H9 (cell line): ENCODE measurements at regions not wholly inside any gene's neighbourhood (a gene's known extent, or its start where the extent isn't known, plus 50 kb on each side); places are given as distances from the start of the nearest gene placed in this dataset.

Experiments
- DNase-seq: peaks from one replicate; pipeline ENCODE4 v3.0.0-alpha.2; 2017
- H2AFZ ChIP-seq: one replicate; pipeline ENCODE4 v1.6.1; 2013; ENCODE audit warnings: mild to moderate bottlenecking, low read length, control low read depth, moderate library complexity
- H2AK5ac ChIP-seq: 2 replicates; pipeline ENCODE4 v1.6.1; 2013; ENCODE audit warnings: low read length, control low read depth, mixed read lengths; ENCODE audit not compliant: insufficient read length
- H2BK120ac ChIP-seq: one replicate; pipeline ENCODE4 v1.6.1; 2013; ENCODE audit warnings: low read depth, mild to moderate bottlenecking, low read length, control low read depth, inconsistent platforms; ENCODE audit not compliant: poor library complexity, severe bottlenecking
- H2BK12ac ChIP-seq: 2 replicates; pipeline ENCODE4 v1.6.1; 2013; ENCODE audit warnings: low read length, control low read depth, mixed read lengths, low read depth; ENCODE audit not compliant: insufficient read length
- H2BK15ac ChIP-seq: 2 replicates; pipeline ENCODE4 v1.6.1; 2013; ENCODE audit warnings: low read depth, low read length, control low read depth
- H2BK20ac ChIP-seq: one replicate; pipeline ENCODE4 v1.6.1; 2013; ENCODE audit warnings: low read depth, mild to moderate bottlenecking, low read length, control low read depth, inconsistent platforms; ENCODE audit not compliant: poor library complexity, severe bottlenecking
- H2BK5ac ChIP-seq: 2 replicates; pipeline ENCODE4 v1.6.1; 2013; ENCODE audit warnings: low read length, control low read depth, mixed read lengths; ENCODE audit not compliant: insufficient read length
- H3K14ac ChIP-seq: 2 replicates; pipeline ENCODE4 v1.6.1; 2013; ENCODE audit warnings: low read length, control low read depth; ENCODE audit not compliant: insufficient read depth
- H3K18ac ChIP-seq: 2 replicates; pipeline ENCODE4 v1.6.1; 2013; ENCODE audit warnings: low read depth, mild to moderate bottlenecking, mixed read lengths, low read length, control low read depth; ENCODE audit not compliant: insufficient read length
- H3K23ac ChIP-seq: 2 replicates; pipeline ENCODE4 v1.6.1; 2013; ENCODE audit warnings: low read length, control low read depth, mixed read lengths, low read depth; ENCODE audit not compliant: insufficient read length
- H3K23me2 ChIP-seq: 2 replicates; pipeline ENCODE4 v1.6.1; 2013; ENCODE audit warnings: low read depth, mild to moderate bottlenecking, mixed read lengths, low read length, control low read depth; ENCODE audit not compliant: insufficient read length, poor library complexity, severe bottlenecking
- H3K27ac ChIP-seq: 2 replicates; pipeline ENCODE4 v1.5.1; 2013; ENCODE audit warnings: low read length, control low read depth, mixed read lengths, low read depth; ENCODE audit not compliant: insufficient read length
- H3K27me3 ChIP-seq: 2 replicates; pipeline ENCODE4 v1.6.1; 2013; ENCODE audit warnings: low read length, control low read depth, inconsistent platforms; ENCODE audit not compliant: insufficient read depth
- H3K4ac ChIP-seq: 2 replicates; pipeline ENCODE4 v1.6.1; 2013; ENCODE audit warnings: low read depth, mild to moderate bottlenecking, control low read depth, inconsistent platforms, low read length, moderate library complexity
- H3K4me1 ChIP-seq: 2 replicates; pipeline ENCODE4 v1.6.1; 2013; ENCODE audit warnings: low read length, control low read depth, inconsistent platforms; ENCODE audit not compliant: insufficient read depth
- H3K4me2 ChIP-seq: 2 replicates; pipeline ENCODE4 v1.6.1; 2013; ENCODE audit warnings: low read length, control low read depth, mixed read lengths; ENCODE audit not compliant: insufficient read length, insufficient read depth
- H3K56ac ChIP-seq: 2 replicates; pipeline ENCODE4 v1.6.1; 2013; ENCODE audit warnings: low read depth, mild to moderate bottlenecking, mixed read lengths, low read length, control low read depth; ENCODE audit not compliant: insufficient read length
- H3K79me1 ChIP-seq: 2 replicates; pipeline ENCODE4 v1.6.1; 2013; ENCODE audit warnings: low read depth, mild to moderate bottlenecking, moderate library complexity, low read length, control low read depth, inconsistent platforms; ENCODE audit not compliant: insufficient read depth, poor library complexity, severe bottlenecking
- H3K79me2 ChIP-seq: 2 replicates; pipeline ENCODE4 v1.6.1; 2013; ENCODE audit warnings: low read length, control low read depth, inconsistent platforms; ENCODE audit not compliant: insufficient read depth
- H3K9ac ChIP-seq: 2 replicates; pipeline ENCODE4 v1.6.1; 2013; ENCODE audit warnings: low read length, control low read depth, mixed read lengths; ENCODE audit not compliant: insufficient read length; ENCODE audit errors: extremely low read depth
- H3K9me3 ChIP-seq: one replicate; pipeline ENCODE4 v1.6.1; 2013; ENCODE audit warnings: low read depth, low read length, inconsistent platforms; ENCODE audit not compliant: control insufficient read depth
- H3T11ph ChIP-seq: one replicate; pipeline ENCODE4 v1.6.1; 2013; ENCODE audit warnings: mild to moderate bottlenecking, low read length, control low read depth, inconsistent platforms
- H4K20me1 ChIP-seq: one replicate; pipeline ENCODE4 v1.6.1; 2013; ENCODE audit not compliant: control insufficient read depth, insufficient read length, insufficient read depth
- H4K5ac ChIP-seq: 2 replicates; pipeline ENCODE4 v1.6.1; 2013; ENCODE audit warnings: low read depth, mild to moderate bottlenecking, mixed read lengths, low read length, control low read depth; ENCODE audit not compliant: insufficient read length
- H4K8ac ChIP-seq: replicated peaks from 2 replicates; pipeline ENCODE4 v1.6.1; 2013; ENCODE audit warnings: low read length, control low read depth, mixed read lengths, low read depth; ENCODE audit not compliant: insufficient read length
- H4K91ac ChIP-seq: 2 replicates; pipeline ENCODE4 v1.6.1; 2013; ENCODE audit warnings: low read depth, mild to moderate bottlenecking, moderate library complexity, mixed read lengths, low read length, control low read depth; ENCODE audit not compliant: insufficient read length
- H3K27ac Mint-ChIP-seq, 3 experiments: 2 replicates in 2 of 3; 3 replicates in 1 of 3; pipeline ENCODE4 v1.8.0; 2020 to 2021; ENCODE audit warnings: mixed read lengths in 3 of 3, mild to moderate bottlenecking in 1 of 3, moderate library complexity in 1 of 3
- H3K27me3 Mint-ChIP-seq: 2 replicates; pipeline ENCODE4 v1.8.0; 2021; ENCODE audit warnings: low read depth, mild to moderate bottlenecking, moderate library complexity, mixed read lengths
- H3K36me3 Mint-ChIP-seq, 3 experiments: 2 replicates in 2 of 3; 3 replicates in 1 of 3; pipeline ENCODE4 v1.8.0; 2020 to 2021; ENCODE audit warnings: low read depth in 3 of 3, mixed read lengths in 3 of 3; ENCODE audit not compliant: insufficient read depth in 1 of 3
- H3K4me1 Mint-ChIP-seq, 2 experiments: 2 replicates each; pipeline ENCODE4 v1.8.0; 2020; ENCODE audit warnings: mixed read lengths in 2 of 2
- H3K4me3 Mint-ChIP-seq, 2 experiments: 2 replicates in 1 of 2; 3 replicates in 1 of 2; pipeline ENCODE4 v1.8.0; 2020 to 2021; ENCODE audit warnings: mild to moderate bottlenecking in 2 of 2, mixed read lengths in 2 of 2, moderate library complexity in 1 of 2
- H3K9me3 Mint-ChIP-seq, 2 experiments: 2 replicates in 1 of 2; 3 replicates in 1 of 2; pipeline ENCODE4 v1.8.0; 2020; ENCODE audit warnings: mild to moderate bottlenecking in 2 of 2, mixed read lengths in 2 of 2, moderate library complexity in 1 of 2
- CTCF ChIP-seq: fragments of 200-600 bp; sonication (generic); conservative IDR thresholded peaks from 3 replicates; pipeline ENCODE4 v1.8.0; 2021; ENCODE audit warnings: antibody characterized with exemption, mild to moderate bottlenecking
- WGBS: extraction: QIAGEN DNeasy Blood & Tissue Kit; methylation state at CpG from one replicate; pipeline ENCODE4 v1.1.7; 2013; ENCODE audit warnings: missing lambda C conversion rate, low lambda C conversion rate, mixed read lengths; ENCODE audit not compliant: insufficient read length; ENCODE audit errors: extremely low coverage; 5-methylcytosine and 5-hydroxymethylcytosine counted together

- Histone ChIP-seq H3K79me1 (no peaks in the 10 kb centered on the region), H3K23ac (no peak overlapping the region), H3K56ac (no peak overlapping the region), H2AFZ (no peak overlapping the region), H2BK12ac (no peak overlapping the region), H2BK20ac (no peak overlapping the region), H2BK120ac (no peak overlapping the region), H2AK5ac (no peak overlapping the region), H4K8ac (no peak overlapping the region), H3K27me3 (no peaks in the 10 kb centered on the region), H2BK5ac (no peak overlapping the region), H3K4me2 (no peak overlapping the region), H2BK15ac (no peak overlapping the region), H4K5ac (no peak overlapping the region), H3K79me2 (no peaks in the 10 kb centered on the region), H3K9me3 (no peaks in the 10 kb centered on the region), H3K27ac (no peak overlapping the region), H3K23me2 (no peaks in the 10 kb centered on the region), H3K9ac (no peak overlapping the region), H3K14ac (no peak overlapping the region), H3T11ph (no peak overlapping the region), H4K20me1 (no peaks in the 10 kb centered on the region), H3K4ac (no peak overlapping the region), H3K4me1 (no peaks in the 10 kb centered on the region; the same call in 1 of the 2 replicates), H4K91ac (no peak overlapping the region), H3K18ac (no peak overlapping the region)
- Mint-ChIP-seq H3K4me1 (0 out of 4 replicates have a peak, but pooled peaks cover 0 to 2% of the 10 kb centered on the region in 2 experiments), H3K27me3 (no peaks in the 10 kb centered on the region), H3K4me3 (no peak overlapping the region), H3K27ac (peak overlapping the region in 1 of 3 experiments; percentile 59; a peak in 2 of 7 replicates), H3K9me3 (no peaks in the 10 kb centered on the region; a peak in 1 of 5 replicates), H3K36me3 (no peaks in the 10 kb centered on the region; a peak in 1 of 7 replicates)
- no peak for TF ChIP-seq CTCF
- no peak for DNase-seq
- no CpG with 5 or more reads among the region's 2 CpGs for WGBS
Measured at GRCh38 chr2:41686156-41686555, 361.7 kb upstream of the PKDCC start.
